ENCODE measurements at regions not wholly inside any gene's neighbourhood (a gene's known extent, or its start where the extent isn't known, plus 50 kb on each side); places are given as distances from the start of the nearest gene placed in this dataset.

DNA sequence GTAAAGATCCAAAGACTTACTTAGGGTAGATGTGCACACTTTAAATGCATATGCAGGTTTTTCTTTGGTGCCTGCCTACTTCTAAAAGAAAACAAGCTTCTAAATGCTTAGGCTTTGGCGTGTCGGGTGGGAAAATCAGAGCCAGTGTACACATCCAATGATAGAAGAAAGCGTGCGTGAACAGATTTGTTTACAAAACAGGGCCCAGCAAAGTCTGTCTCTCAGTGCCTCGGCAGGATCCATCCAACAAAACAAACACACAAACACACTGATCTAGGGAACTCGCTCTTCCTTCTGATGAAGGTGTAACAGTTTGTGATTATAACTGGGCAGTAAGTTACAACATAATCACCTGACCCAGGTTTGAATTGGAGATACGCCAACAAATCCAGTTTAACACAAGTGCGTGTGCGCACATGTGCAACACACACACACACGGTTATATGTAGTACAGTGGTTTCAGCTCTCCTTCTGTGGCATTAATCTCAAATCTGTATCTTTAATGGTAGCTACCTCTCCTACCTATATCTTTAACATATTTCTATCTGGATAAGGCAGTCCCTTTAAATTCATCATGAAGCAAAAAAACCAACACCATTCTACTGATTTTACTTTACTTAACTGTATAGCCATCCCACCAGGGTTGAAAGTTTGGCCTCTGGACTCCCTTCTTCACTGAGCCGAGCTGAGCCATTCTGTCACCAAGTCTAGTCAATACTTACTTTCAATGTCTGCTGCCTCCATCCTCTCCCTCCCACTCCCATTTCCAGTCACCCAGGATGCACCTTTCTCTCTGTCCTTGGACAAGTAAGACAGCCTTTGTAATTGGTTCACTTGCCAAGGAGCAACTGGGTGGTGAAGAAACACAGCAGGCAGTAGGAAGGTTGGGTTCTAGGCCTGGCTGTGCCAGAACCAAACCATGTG is 184.4 kb upstream of the KLF14 start:
- peaks cover 95% of the 10 kb centered on the region for H3K79me2 ChIP-seq (ENCODE audit: insufficient read depth, low read length)
- H3K9me3 ChIP-seq (ENCODE audit: insufficient read depth, low read length, severe bottlenecking) = no peaks in the 10 kb centered on the region
- ATAC-seq (ENCODE audit: insufficient read depth, low read depth) (no peak), DNase-seq (no peak)
- TF ChIP-seq EZH2 (IDR thresholded peaks at IDR 0.05; ENCODE audit: borderline replicate concordance, low read depth, low read length, severe bottlenecking) = no peak
- TF ChIP-seq, protein P1, sequence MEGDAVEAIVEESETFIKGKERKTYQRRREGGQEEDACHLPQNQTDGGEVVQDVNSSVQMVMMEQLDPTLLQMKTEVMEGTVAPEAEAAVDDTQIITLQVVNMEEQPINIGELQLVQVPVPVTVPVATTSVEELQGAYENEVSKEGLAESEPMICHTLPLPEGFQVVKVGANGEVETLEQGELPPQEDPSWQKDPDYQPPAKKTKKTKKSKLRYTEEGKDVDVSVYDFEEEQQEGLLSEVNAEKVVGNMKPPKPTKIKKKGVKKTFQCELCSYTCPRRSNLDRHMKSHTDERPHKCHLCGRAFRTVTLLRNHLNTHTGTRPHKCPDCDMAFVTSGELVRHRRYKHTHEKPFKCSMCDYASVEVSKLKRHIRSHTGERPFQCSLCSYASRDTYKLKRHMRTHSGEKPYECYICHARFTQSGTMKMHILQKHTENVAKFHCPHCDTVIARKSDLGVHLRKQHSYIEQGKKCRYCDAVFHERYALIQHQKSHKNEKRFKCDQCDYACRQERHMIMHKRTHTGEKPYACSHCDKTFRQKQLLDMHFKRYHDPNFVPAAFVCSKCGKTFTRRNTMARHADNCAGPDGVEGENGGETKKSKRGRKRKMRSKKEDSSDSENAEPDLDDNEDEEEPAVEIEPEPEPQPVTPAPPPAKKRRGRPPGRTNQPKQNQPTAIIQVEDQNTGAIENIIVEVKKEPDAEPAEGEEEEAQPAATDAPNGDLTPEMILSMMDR (IDR thresholded peaks at IDR 0.05; ENCODE audit: borderline replicate concordance, extremely low read depth, low read length, poor library complexity, severe bottlenecking) = no peak
- no peak overlapping the region for H3K4me2 ChIP-seq (ENCODE audit: insufficient read depth, low read length)
- no peak overlapping the region for H2AFZ ChIP-seq (ENCODE audit: low read depth, low read length)
- H3K27ac ChIP-seq (ENCODE audit: low read length) = peak overlapping the region; percentile 52
- peaks cover 57% of the 10 kb centered on the region; the same call in 1 of the 2 replicates for H4K20me1 ChIP-seq (ENCODE audit: insufficient read depth, low read length)
- peaks cover 53% of the 10 kb centered on the region for H3K36me3 ChIP-seq (ENCODE audit: insufficient read depth, low read length)
- no peaks in the 10 kb centered on the region for H3K27me3 ChIP-seq (ENCODE audit: insufficient read depth, low read length, poor library complexity)
- peaks cover 58% of the 10 kb centered on the region for H3K4me1 ChIP-seq (ENCODE audit: insufficient read depth, low read length)
- no peak overlapping the region for H3K4me3 ChIP-seq (ENCODE audit: low read depth in 1 of 2, low read length in 2 of 2)
- no peak overlapping the region for H3K9ac ChIP-seq (ENCODE audit: low read depth, low read length)

DNA sequence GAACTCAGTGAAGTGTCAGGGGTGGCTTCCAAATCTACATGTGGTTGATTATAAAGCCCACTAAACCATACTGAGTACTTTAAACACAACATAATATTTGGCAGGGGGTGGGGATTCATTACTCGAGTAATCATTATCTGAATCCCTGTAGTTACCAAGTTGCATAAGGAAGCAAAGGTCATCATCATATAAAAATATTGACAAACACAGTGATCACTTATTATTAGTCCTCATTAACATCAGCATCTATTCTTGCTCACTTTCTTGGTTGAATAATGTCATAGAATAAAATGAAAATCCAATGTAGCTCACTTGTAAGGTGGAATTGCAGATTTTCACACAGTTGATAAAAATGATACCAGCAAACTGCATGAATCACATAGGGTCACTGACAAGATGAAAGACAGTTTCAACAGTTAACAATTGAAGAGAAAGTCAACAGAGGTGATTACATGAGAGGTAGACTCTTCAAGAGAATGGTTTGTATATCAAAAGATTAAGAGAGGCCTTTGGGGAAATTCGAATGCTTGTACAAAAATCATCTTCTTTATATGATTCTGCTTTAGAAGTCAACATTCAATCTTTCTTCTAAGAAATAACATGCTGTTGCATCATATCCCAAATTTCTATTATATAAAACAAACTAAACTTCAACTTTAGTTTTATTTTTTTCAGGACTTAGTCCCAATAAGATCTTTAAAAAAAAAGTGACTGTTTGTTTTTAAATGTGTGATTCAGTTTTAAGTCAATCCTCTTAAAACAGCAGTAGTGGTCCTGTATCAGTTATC is 185.5 kb upstream of the KLF14 start:
- Histone ChIP-seq H3K27me3 (ENCODE audit: insufficient read depth, low read length, poor library complexity) (no peaks in the 10 kb centered on the region), H2AFZ (ENCODE audit: low read depth, low read length) (no peak overlapping the region), H3K4me2 (ENCODE audit: insufficient read depth, low read length) (no peak overlapping the region), H3K79me2 (ENCODE audit: insufficient read depth, low read length) (peaks cover 100% of the 10 kb centered on the region), H3K9ac (ENCODE audit: low read depth, low read length) (no peak overlapping the region), H3K4me1 (ENCODE audit: insufficient read depth, low read length) (peaks cover 50% of the 10 kb centered on the region), H3K36me3 (ENCODE audit: insufficient read depth, low read length) (peaks cover 58% of the 10 kb centered on the region), H3K9me3 (ENCODE audit: insufficient read depth, low read length, severe bottlenecking) (no peaks in the 10 kb centered on the region), H3K4me3 (ENCODE audit: low read depth in 1 of 2, low read length in 2 of 2) (no peak overlapping the region), H4K20me1 (ENCODE audit: insufficient read depth, low read length) (peaks cover 63% of the 10 kb centered on the region; the same call in 1 of the 2 replicates), H3K27ac (ENCODE audit: low read length) (peak overlapping the region; percentile 27; the same call in 1 of the 2 replicates)
- no peak for DNase-seq
- no peak for ATAC-seq (ENCODE audit: insufficient read depth, low read depth)
- TF ChIP-seq, protein P1 (IDR thresholded peaks at IDR 0.05; ENCODE audit: borderline replicate concordance, extremely low read depth, low read length, poor library complexity, severe bottlenecking) = no peak
- TF ChIP-seq EZH2 (IDR thresholded peaks at IDR 0.05; ENCODE audit: borderline replicate concordance, low read depth, low read length, severe bottlenecking) = no peak

DNA sequence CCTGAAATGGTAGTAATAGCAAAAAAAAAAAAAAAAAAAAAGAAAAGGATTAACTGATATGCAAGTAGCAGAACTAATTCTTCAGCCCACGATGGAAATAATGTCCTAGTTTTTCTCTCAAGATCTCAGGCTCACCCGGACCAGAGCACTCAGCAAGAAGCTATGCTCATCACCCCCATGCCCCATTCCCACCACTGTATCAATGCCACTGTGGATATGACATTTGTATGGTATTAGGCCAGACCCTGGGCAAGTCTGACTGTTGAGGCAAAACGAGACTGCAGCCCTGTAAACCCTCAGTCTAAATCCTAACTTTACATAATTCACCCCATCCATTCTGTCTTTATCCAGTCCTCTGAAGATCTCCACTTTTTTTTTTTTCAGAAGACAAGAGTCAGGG is 186.1 kb upstream of the KLF14 start:
- Histone ChIP-seq H3K36me3 (ENCODE audit: insufficient read depth, low read length) (peaks cover 62% of the 10 kb centered on the region), H2AFZ (ENCODE audit: low read depth, low read length) (no peak overlapping the region), H3K79me2 (ENCODE audit: insufficient read depth, low read length) (peaks cover 99% of the 10 kb centered on the region), H3K4me3 (ENCODE audit: low read depth in 1 of 2, low read length in 2 of 2) (no peak overlapping the region), H3K4me1 (ENCODE audit: insufficient read depth, low read length) (peaks cover 45% of the 10 kb centered on the region), H3K27ac (ENCODE audit: low read length) (no peak overlapping the region; the same call in 1 of the 2 replicates), H4K20me1 (ENCODE audit: insufficient read depth, low read length) (peaks cover 65% of the 10 kb centered on the region; the same call in 1 of the 2 replicates), H3K4me2 (ENCODE audit: insufficient read depth, low read length) (no peak overlapping the region), H3K9me3 (ENCODE audit: insufficient read depth, low read length, severe bottlenecking) (no peaks in the 10 kb centered on the region), H3K9ac (ENCODE audit: low read depth, low read length) (no peak overlapping the region), H3K27me3 (ENCODE audit: insufficient read depth, low read length, poor library complexity) (no peaks in the 10 kb centered on the region)
- ATAC-seq (ENCODE audit: insufficient read depth, low read depth) (no peak), DNase-seq (no peak)
- no peak for TF ChIP-seq EZH2 (IDR thresholded peaks at IDR 0.05; ENCODE audit: borderline replicate concordance, low read depth, low read length, severe bottlenecking)
- TF ChIP-seq, protein P1 (IDR thresholded peaks at IDR 0.05; ENCODE audit: borderline replicate concordance, extremely low read depth, low read length, poor library complexity, severe bottlenecking) = no peak
